Heart left ventricle (tissue), 16 donors: ENCODE measurements at regions not wholly inside any gene's neighbourhood (a gene's known extent, or its start where the extent isn't known, plus 50 kb on each side); places are given as distances from the start of the nearest gene placed in this dataset.
A peak's percentile ranks its signal among the peaks of the same experiment; 100 is the strongest.

ENCODE experiments used
- ATAC-seq, 4 donors: fragments of 200-7000 bp; cut with Tn5 transposase; one replicate each; pipeline ENCODE4 v1.9.1; 2020 to 2022; ENCODE audit warnings: moderate library complexity in 4 of 4, mild to moderate bottlenecking in 3 of 4, moderate number of reproducible peaks in 1 of 4
- DNase-seq, 5 donors: peaks; one replicate each; pipeline ENCODE4 v3.0.0-alpha.2; 2020
- H3K27ac ChIP-seq, 12 donors: fragments of 200-600 bp; sonication (generic) in 4 of 12; one replicate each; pipeline versions ENCODE4 v1.5.0 to v1.8.0; 2016 to 2022; ENCODE audit warnings: mild to moderate bottlenecking in 2 of 12
- H3K27me3 ChIP-seq, 9 donors: fragments of 200-600 bp; sonication (generic) in 2 of 9; one replicate each; pipeline versions ENCODE4 v1.5.1 to v1.8.0; 2016 to 2022; ENCODE audit warnings: mild to moderate bottlenecking in 3 of 9
- H3K36me3 ChIP-seq, 9 donors: fragments of 200-600 bp; sonication (generic) in 2 of 9; one replicate each; pipeline versions ENCODE4 v1.5.0 to v1.8.0; 2018 to 2022; ENCODE audit warnings: mild to moderate bottlenecking in 2 of 9
- H3K4me1 ChIP-seq, 12 donors: fragments of 200-600 bp; sonication (generic) in 4 of 12; one replicate each; pipeline versions ENCODE4 v1.5.0 to v1.8.0; 2016 to 2022; ENCODE audit warnings: mild to moderate bottlenecking in 3 of 12
- H3K4me3 ChIP-seq, 12 donors: fragments of 200-600 bp; sonication (generic) in 4 of 12; one replicate each; pipeline versions ENCODE4 v1.5.0 to v1.8.0; 2017 to 2022; ENCODE audit warnings: mild to moderate bottlenecking in 9 of 12, moderate library complexity in 4 of 12
- H3K9me3 ChIP-seq, 12 donors: fragments of 200-600 bp; sonication (generic) in 4 of 12; one replicate each; pipeline versions ENCODE4 v1.5.0 to v1.8.0; 2016 to 2022; ENCODE audit warnings: mild to moderate bottlenecking in 1 of 12
- POLR2A ChIP-seq, 2 donors: fragments of 450-650 bp; IDR thresholded peaks; one replicate each; pipeline ENCODE4 v1.6.1; 2017; ENCODE audit warnings: antibody characterized with exemption in 2 of 2, mild to moderate bottlenecking in 2 of 2, moderate library complexity in 2 of 2
- WGBS, 4 donors: extraction: QIAGEN DNeasy Blood & Tissue Kit in 2 of 4; methylation state at CpG; one replicate each; pipeline versions ENCODE4 v1.1.5 to v1.1.7; 2013 to 2018; 5-methylcytosine and 5-hydroxymethylcytosine counted together
- intact Hi-C, 10 donors: fragments of 100-400 bp; cut with DNase I; formaldehyde crosslinking; loops; one replicate each; pipeline versions ENCODE4 v1.11.1 to v1.14.2; 2022
- TF ChIP-seq, protein P1 (sequence below), 12 donors: fragments of 200-600 bp; sonication (generic) in 4 of 12; IDR thresholded peaks; one replicate each; pipeline versions ENCODE4 v1.5.0 to v1.8.0; 2018 to 2022; ENCODE audit warnings: antibody characterized with exemption in 12 of 12, mild to moderate bottlenecking in 5 of 12
- donor health status: ischemic (EF 13 %, LVEDD 7.1; RV severe dilation, severe dysfunction).
- donor health status: healthy with polysubstance abuse.
- donor health status: DM: no; HTN: yes; CAD: no.
- donor health status: DM: no; HTN: no; CAD: no.
- donor health status: ischemic (EF 25% LVEDD 6.9; RV normal size, moderate dysfunction).
- donor health status: ischemic (EF 25% LVEDD 5.7; RV mildly dilated, moderate dysfunction).
- donor health status: healthy.
- donor health status: DM: yes; HTN: yes; CAD: no.
- donor health status: ischemic (EF 35%, LVEDD 5.7; RV mildly dilated, moderate dysfunction).
- donor health status: nonischemic (EF 11% LVEDD 7.7; RV severe dilation, severe dysfunction).
- donor health status: DM: yes; HTN: yes; CAD: no.
- donor health status: PGD.
- donor health status: ischemic (EF 29% LVEDD 5.4; RV normal size, mild dysfunction).
- donor health status: nonischemic (EF 23%, LVEDD 6.1; RV moderate dilation, normal function).

GRCh38 chr3:102194760-102195159 is 240.1 kb upstream of the ZPLD1 start:
- intact Hi-C loops: loop anchor here in 1 of 10 donors (10.0 kb wide), 1 partner anchor 250 kb away; no protein-coding TSS in a partner anchor
- H3K9me3 ChIP-seq: no peaks in the 10 kb centered on the region
- 92 to 97% (median 96%) methylated on average over 1 of the region's 1 CpG for WGBS, 4 donors
- H3K4me1 ChIP-seq: peaks cover 0 to 19% (median 4%) of the 10 kb centered on the region in 12 donors
- DNase-seq (no peak), ATAC-seq (no peak)
- H3K4me3 ChIP-seq: no peak overlapping the region
- peak overlapping the region in 4 of 12 donors; percentile 14 to 40 (median 27) for H3K27ac ChIP-seq
- H3K36me3 ChIP-seq: no peaks in the 10 kb centered on the region
- no peaks in the 10 kb centered on the region for H3K27me3 ChIP-seq
- TF ChIP-seq POLR2A (IDR thresholded peaks at IDR 0.05): no peak
- TF ChIP-seq, protein P1, sequence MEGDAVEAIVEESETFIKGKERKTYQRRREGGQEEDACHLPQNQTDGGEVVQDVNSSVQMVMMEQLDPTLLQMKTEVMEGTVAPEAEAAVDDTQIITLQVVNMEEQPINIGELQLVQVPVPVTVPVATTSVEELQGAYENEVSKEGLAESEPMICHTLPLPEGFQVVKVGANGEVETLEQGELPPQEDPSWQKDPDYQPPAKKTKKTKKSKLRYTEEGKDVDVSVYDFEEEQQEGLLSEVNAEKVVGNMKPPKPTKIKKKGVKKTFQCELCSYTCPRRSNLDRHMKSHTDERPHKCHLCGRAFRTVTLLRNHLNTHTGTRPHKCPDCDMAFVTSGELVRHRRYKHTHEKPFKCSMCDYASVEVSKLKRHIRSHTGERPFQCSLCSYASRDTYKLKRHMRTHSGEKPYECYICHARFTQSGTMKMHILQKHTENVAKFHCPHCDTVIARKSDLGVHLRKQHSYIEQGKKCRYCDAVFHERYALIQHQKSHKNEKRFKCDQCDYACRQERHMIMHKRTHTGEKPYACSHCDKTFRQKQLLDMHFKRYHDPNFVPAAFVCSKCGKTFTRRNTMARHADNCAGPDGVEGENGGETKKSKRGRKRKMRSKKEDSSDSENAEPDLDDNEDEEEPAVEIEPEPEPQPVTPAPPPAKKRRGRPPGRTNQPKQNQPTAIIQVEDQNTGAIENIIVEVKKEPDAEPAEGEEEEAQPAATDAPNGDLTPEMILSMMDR (IDR thresholded peaks at IDR 0.05): no peak

- DNase-seq: peak in 1 of 5 donors; percentile 26
- intact Hi-C loops: loop anchor here in 1 of 10 donors (10.0 kb wide), 1 partner anchor 251 kb away; no protein-coding TSS in a partner anchor
- TF ChIP-seq, protein P1 (IDR thresholded peaks at IDR 0.05): no peak
- TF ChIP-seq POLR2A (IDR thresholded peaks at IDR 0.05): no peak
- Histone ChIP-seq H3K4me1 (peaks cover 0 to 12% (median 4%) of the 10 kb centered on the region in 12 donors), H3K9me3 (no peaks in the 10 kb centered on the region), H3K27me3 (no peaks in the 10 kb centered on the region), H3K27ac (peak overlapping the region in 7 of 12 donors; percentile 6 to 54 (median 26)), H3K36me3 (no peaks in the 10 kb centered on the region), H3K4me3 (no peak overlapping the region)
- ATAC-seq: peak in 3 of 4 donors; percentile 41 to 77 (median 64)
- WGBS, 4 donors: 37 to 44% (median 42%) methylated on average over 5 of the region's 5 CpGs
Measured at GRCh38 chr3:102195198-102195948, 239.4 kb upstream of the ZPLD1 start.

GRCh38 chr3:102200126-102200525 is 234.7 kb upstream of the ZPLD1 start:
- Histone ChIP-seq H3K27ac (no peak overlapping the region), H3K27me3 (no peaks in the 10 kb centered on the region), H3K4me1 (peaks cover 0 to 7% (median 3%) of the 10 kb centered on the region in 12 donors), H3K9me3 (no peaks in the 10 kb centered on the region), H3K4me3 (no peak overlapping the region), H3K36me3 (no peaks in the 10 kb centered on the region)
- intact Hi-C loops: no loop called here
- DNase-seq: no peak
- ATAC-seq: no peak
- TF ChIP-seq, protein P1 (IDR thresholded peaks at IDR 0.05): no peak
- TF ChIP-seq POLR2A (IDR thresholded peaks at IDR 0.05): no peak

DNA sequence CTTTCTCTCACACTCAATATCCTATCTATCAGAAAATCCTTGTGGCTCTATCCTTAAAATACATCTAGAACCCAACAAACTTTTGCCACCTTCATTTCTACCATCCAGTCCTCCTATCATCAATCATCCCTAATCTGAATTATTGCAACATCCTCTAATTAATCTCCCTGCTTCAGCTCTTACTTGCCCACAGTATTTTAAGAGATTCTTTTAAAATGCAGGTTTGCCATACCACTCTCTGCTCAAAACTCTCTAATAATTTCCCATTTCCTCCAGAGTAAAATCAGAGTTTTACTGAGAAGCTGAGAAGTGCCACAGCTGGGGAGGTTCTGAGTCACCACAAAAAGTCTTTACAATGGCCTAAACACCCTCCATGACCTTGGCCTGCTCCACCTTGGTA is 234.3 kb upstream of the ZPLD1 start:
- TF ChIP-seq POLR2A (IDR thresholded peaks at IDR 0.05): no peak
- TF ChIP-seq, protein P1 (IDR thresholded peaks at IDR 0.05): no peak
- Histone ChIP-seq H3K27me3 (no peaks in the 10 kb centered on the region), H3K36me3 (no peaks in the 10 kb centered on the region), H3K4me1 (peaks cover 0 to 3% (median 0%) of the 10 kb centered on the region in 12 donors), H3K9me3 (no peaks in the 10 kb centered on the region), H3K27ac (no peak overlapping the region), H3K4me3 (no peak overlapping the region)
- ATAC-seq (no peak), DNase-seq (no peak)
- intact Hi-C loops: no loop called here
